Mesendoderm (in vitro differentiated cells): ENCODE measurements at regions not wholly inside any gene's neighbourhood (a gene's known extent, or its start where the extent isn't known, plus 50 kb on each side); places are given as distances from the start of the nearest gene placed in this dataset.

ENCODE experiments used
- DNase-seq: peaks from one replicate; pipeline ENCODE4 v3.0.0; 2013
- H2AK5ac ChIP-seq: 2 replicates; pipeline ENCODE4 v1.6.1; 2013; ENCODE audit warnings: low read length, inconsistent platforms
- H2BK120ac ChIP-seq: 2 replicates; pipeline ENCODE4 v1.6.1; 2013; ENCODE audit warnings: low read depth, mild to moderate bottlenecking, low read length, moderate library complexity, mixed read lengths
- H2BK15ac ChIP-seq: replicated peaks from 2 replicates; pipeline ENCODE4 v1.6.1; 2013; ENCODE audit warnings: low read depth, mild to moderate bottlenecking, moderate library complexity
- H2BK5ac ChIP-seq: 2 replicates; pipeline ENCODE4 v1.6.1; 2013; ENCODE audit warnings: low read length, inconsistent platforms
- H3K18ac ChIP-seq: 2 replicates; pipeline ENCODE4 v1.6.1; 2013; ENCODE audit warnings: mild to moderate bottlenecking, low read length, mixed read lengths
- H3K23ac ChIP-seq: one replicate; pipeline ENCODE4 v1.6.1; 2013; ENCODE audit warnings: low read length
- H3K27ac ChIP-seq: 2 replicates; pipeline ENCODE4 v1.5.1; 2013; ENCODE audit warnings: low read depth, mild to moderate bottlenecking, inconsistent platforms, low read length, moderate library complexity
- H3K27me3 ChIP-seq: 2 replicates; pipeline ENCODE4 v1.6.1; 2013; ENCODE audit warnings: low read length, control low read depth, mild to moderate bottlenecking, inconsistent platforms; ENCODE audit not compliant: insufficient read depth, poor library complexity
- H3K36me3 ChIP-seq: 2 replicates; pipeline ENCODE4 v1.6.1; 2013; ENCODE audit warnings: low read length, inconsistent platforms; ENCODE audit not compliant: control insufficient read depth, insufficient read depth
- H3K4ac ChIP-seq: one replicate; pipeline ENCODE4 v1.6.1; 2013; ENCODE audit warnings: low read depth, mild to moderate bottlenecking, low read length, moderate library complexity
- H3K4me1 ChIP-seq: 2 replicates; pipeline ENCODE4 v1.6.1; 2013; ENCODE audit warnings: low read depth, low read length, inconsistent platforms; ENCODE audit not compliant: control insufficient read depth
- H3K4me2 ChIP-seq: 2 replicates; pipeline ENCODE4 v1.6.1; 2013; ENCODE audit warnings: low read length
- H3K4me3 ChIP-seq: 2 replicates; pipeline ENCODE4 v1.5.1; 2013; ENCODE audit warnings: mild to moderate bottlenecking, low read length
- H3K56ac ChIP-seq: one replicate; pipeline ENCODE4 v1.6.1; 2013; ENCODE audit warnings: low read length
- H3K79me1 ChIP-seq: 2 replicates; pipeline ENCODE4 v1.6.1; 2013; ENCODE audit warnings: low read length, inconsistent platforms
- H3K79me2 ChIP-seq: 2 replicates; pipeline ENCODE4 v1.6.1; 2013; ENCODE audit warnings: mild to moderate bottlenecking, low read length; ENCODE audit not compliant: control insufficient read depth, insufficient read depth
- H3K9ac ChIP-seq: 2 replicates; pipeline ENCODE4 v1.6.1; 2013; ENCODE audit warnings: low read length, inconsistent platforms
- H4K5ac ChIP-seq: one replicate; pipeline ENCODE4 v1.6.1; 2013; ENCODE audit warnings: low read length
- H4K8ac ChIP-seq: one replicate; pipeline ENCODE4 v1.6.1; 2013; ENCODE audit warnings: low read depth, mild to moderate bottlenecking, control low read depth, low read length, moderate library complexity
- WGBS: extraction: QIAGEN DNeasy Blood & Tissue Kit; methylation state at CpG from one replicate; pipeline ENCODE4 v1.1.7; 2013; ENCODE audit warnings: low lambda C conversion rate, missing lambda C conversion rate; ENCODE audit not compliant: insufficient coverage; ENCODE audit errors: extremely low coverage; 5-methylcytosine and 5-hydroxymethylcytosine counted together

DNA sequence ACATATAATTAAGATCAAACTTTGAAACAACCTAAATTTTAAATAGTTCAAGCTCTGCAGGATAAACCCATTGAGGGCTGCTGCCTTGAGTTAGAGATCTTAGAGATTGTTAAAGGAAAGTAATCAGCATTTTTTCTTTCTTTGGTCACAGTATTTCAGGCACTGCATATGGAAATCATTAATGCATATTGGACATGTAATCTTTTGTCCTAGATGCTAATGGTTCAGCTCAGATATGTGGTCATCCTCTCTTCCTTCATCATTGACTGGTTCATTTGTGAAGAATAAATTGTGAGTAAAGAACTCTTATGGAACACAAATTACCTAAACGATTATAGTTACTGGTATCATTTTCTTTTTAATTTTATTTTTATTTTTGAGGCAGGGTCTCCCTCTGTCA is 82.0 kb upstream of the PRLR start:
- H2AK5ac ChIP-seq = no peak overlapping the region
- H4K8ac ChIP-seq = no peak overlapping the region
- H3K4ac ChIP-seq = no peak overlapping the region
- H3K9ac ChIP-seq = no peak overlapping the region
- H3K56ac ChIP-seq = no peak overlapping the region
- H4K5ac ChIP-seq = no peak overlapping the region
- no peak overlapping the region for H2BK15ac ChIP-seq
- no CpG with 5 or more reads among the region's 1 CpG for WGBS
- H2BK5ac ChIP-seq = no peak overlapping the region
- DNase-seq = no peak
- no peaks in the 10 kb centered on the region for H3K79me1 ChIP-seq
- H3K79me2 ChIP-seq = no peaks in the 10 kb centered on the region
- H2BK120ac ChIP-seq = no peak overlapping the region
- H3K18ac ChIP-seq = no peak overlapping the region
- no peaks in the 10 kb centered on the region for H3K27me3 ChIP-seq
- no peak overlapping the region for H3K23ac ChIP-seq
- no peaks in the 10 kb centered on the region for H3K4me1 ChIP-seq
- no peak overlapping the region for H3K4me2 ChIP-seq
- H3K36me3 ChIP-seq = no peaks in the 10 kb centered on the region
- no peak overlapping the region for H3K4me3 ChIP-seq
- no peak overlapping the region for H3K27ac ChIP-seq

- H3K9ac ChIP-seq = no peak overlapping the region
- no peak overlapping the region for H3K4ac ChIP-seq
- H3K23ac ChIP-seq = no peak overlapping the region
- no peaks in the 10 kb centered on the region for H3K27me3 ChIP-seq
- no peak overlapping the region for H2AK5ac ChIP-seq
- H3K4me3 ChIP-seq = no peak overlapping the region
- H3K56ac ChIP-seq = no peak overlapping the region
- no peak overlapping the region for H3K18ac ChIP-seq
- H4K5ac ChIP-seq = no peak overlapping the region
- no peak overlapping the region for H3K4me2 ChIP-seq
- no peak for DNase-seq
- no CpG with 5 or more reads among the region's 7 CpGs for WGBS
- H3K36me3 ChIP-seq = no peaks in the 10 kb centered on the region
- H2BK5ac ChIP-seq = no peak overlapping the region
- H2BK120ac ChIP-seq = no peak overlapping the region
- H3K79me1 ChIP-seq = no peaks in the 10 kb centered on the region
- no peaks in the 10 kb centered on the region for H3K79me2 ChIP-seq
- H2BK15ac ChIP-seq = no peak overlapping the region
- H3K4me1 ChIP-seq = no peaks in the 10 kb centered on the region
- H4K8ac ChIP-seq = no peak overlapping the region
- no peak overlapping the region for H3K27ac ChIP-seq
These were observed 79.3 kb upstream of the PRLR start for GRCh38 chr5:35309365-35310130.

DNA sequence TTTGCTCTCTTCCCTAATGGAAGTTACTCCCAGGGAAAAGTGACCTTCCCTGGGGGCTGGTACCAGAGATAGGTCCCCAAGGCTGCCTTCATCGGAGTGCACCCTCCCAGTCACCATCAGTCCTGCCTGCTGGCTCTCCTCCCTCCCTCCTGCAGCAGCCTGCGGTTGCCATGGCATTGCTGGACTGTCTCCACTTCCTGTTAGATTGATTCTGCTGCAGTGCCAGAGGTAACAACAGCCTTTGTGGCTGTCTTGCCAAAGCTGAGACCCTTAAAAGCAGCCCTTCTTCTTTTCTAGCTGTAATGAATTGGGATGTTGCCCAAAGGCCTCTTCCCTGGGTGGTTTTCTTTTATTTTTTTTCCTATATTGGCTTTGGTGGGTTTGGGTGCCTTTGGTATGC is 78.1 kb upstream of the PRLR start:
- H3K4me2 ChIP-seq = no peak overlapping the region
- no CpG with 5 or more reads among the region's 2 CpGs for WGBS
- peak; percentile 17 for DNase-seq

GRCh38 chr5:35306716-35307365 is 76.6 kb upstream of the PRLR start:
- no peak for DNase-seq
- Histone ChIP-seq H3K79me1 (no peaks in the 10 kb centered on the region), H4K5ac (no peak overlapping the region), H3K27ac (no peak overlapping the region), H3K4me3 (no peak overlapping the region), H3K18ac (no peak overlapping the region), H3K4me2 (no peak overlapping the region), H3K27me3 (no peaks in the 10 kb centered on the region), H2AK5ac (no peak overlapping the region), H3K23ac (no peak overlapping the region), H3K79me2 (no peaks in the 10 kb centered on the region), H3K4me1 (no peaks in the 10 kb centered on the region), H4K8ac (no peak overlapping the region), H3K36me3 (no peaks in the 10 kb centered on the region), H3K9ac (no peak overlapping the region), H2BK15ac (no peak overlapping the region), H3K56ac (no peak overlapping the region), H2BK120ac (no peak overlapping the region), H2BK5ac (no peak overlapping the region), H3K4ac (no peak overlapping the region)
- WGBS = no CpG with 5 or more reads among the region's 1 CpG

More for the DNA sequence above, 78.1 kb upstream of the PRLR start:
- Histone ChIP-seq H2BK5ac (no peak overlapping the region), H3K36me3 (no peaks in the 10 kb centered on the region), H4K5ac (no peak overlapping the region), H3K4me1 (no peaks in the 10 kb centered on the region), H2AK5ac (no peak overlapping the region), H3K4me3 (no peak overlapping the region), H2BK15ac (no peak overlapping the region), H2BK120ac (no peak overlapping the region), H3K4ac (no peak overlapping the region), H3K56ac (no peak overlapping the region), H3K27me3 (no peaks in the 10 kb centered on the region), H3K79me2 (no peaks in the 10 kb centered on the region), H3K9ac (no peak overlapping the region), H3K18ac (no peak overlapping the region), H3K27ac (no peak overlapping the region), H3K79me1 (no peaks in the 10 kb centered on the region), H4K8ac (no peak overlapping the region), H3K23ac (no peak overlapping the region)

GRCh38 chr5:35305336-35306020 is 75.2 kb upstream of the PRLR start:
- Histone ChIP-seq H3K18ac (no peak overlapping the region), H3K4me1 (no peaks in the 10 kb centered on the region), H2BK15ac (no peak overlapping the region), H4K5ac (no peak overlapping the region), H2BK120ac (no peak overlapping the region), H3K4me3 (no peak overlapping the region), H3K36me3 (no peaks in the 10 kb centered on the region), H2AK5ac (no peak overlapping the region), H2BK5ac (no peak overlapping the region), H3K23ac (no peak overlapping the region), H3K9ac (no peak overlapping the region), H4K8ac (no peak overlapping the region), H3K27me3 (no peaks in the 10 kb centered on the region), H3K4me2 (no peak overlapping the region), H3K56ac (no peak overlapping the region), H3K27ac (no peak overlapping the region), H3K79me2 (no peaks in the 10 kb centered on the region), H3K79me1 (no peaks in the 10 kb centered on the region), H3K4ac (no peak overlapping the region)
- no CpG with 5 or more reads among the region's 2 CpGs for WGBS
- no peak for DNase-seq
